H1 (cell line): ENCODE measurements at regions not wholly inside any gene's neighbourhood (a gene's known extent, or its start where the extent isn't known, plus 50 kb on each side); places are given as distances from the start of the nearest gene placed in this dataset.

Experiments used
- ATF2 ChIP-seq: IDR thresholded peaks from 2 replicates; pipeline ENCODE4 v1.6.1; 2012; ENCODE audit warnings: low read length, inconsistent platforms

GRCh38 chr11:116137753-116138152 is 633.5 kb upstream of the CADM1 start (continued):
- TF ChIP-seq ATF2: no peak
